ENCODE measurements at regions not wholly inside any gene's neighbourhood (a gene's known extent, or its start where the extent isn't known, plus 50 kb on each side); places are given as distances from the start of the nearest gene placed in this dataset.

- no peak overlapping the region for H3K4me3 Mint-ChIP-seq
- no peak overlapping the region for H3K27ac Mint-ChIP-seq
- H3K4me1 Mint-ChIP-seq (ENCODE audit: low read depth), result peaks cover 21% of the 10 kb centered on the region
- no peaks in the 10 kb centered on the region for H3K36me3 Mint-ChIP-seq
- peaks cover 2% of the 10 kb centered on the region for H3K27me3 Mint-ChIP-seq
- no peaks in the 10 kb centered on the region for H3K9me3 Mint-ChIP-seq (ENCODE audit: low read depth)
Observed at GRCh38 chr9:105881021-105881420, 186.7 kb downstream of the TMEM38B start.

- H3K36me3 Mint-ChIP-seq, result no peaks in the 10 kb centered on the region
- peaks cover 2% of the 10 kb centered on the region for H3K27me3 Mint-ChIP-seq
- no peak overlapping the region for H3K27ac Mint-ChIP-seq
- H3K4me3 Mint-ChIP-seq, result no peak overlapping the region
- H3K4me1 Mint-ChIP-seq (ENCODE audit: low read depth), result peaks cover 15% of the 10 kb centered on the region
- H3K9me3 Mint-ChIP-seq (ENCODE audit: low read depth), result no peaks in the 10 kb centered on the region
Observed at GRCh38 chr9:105881654-105882349, 187.5 kb downstream of the TMEM38B start.

- Mint-ChIP-seq H3K27ac (no peak overlapping the region), H3K4me1 (ENCODE audit: low read depth) (peaks cover 13% of the 10 kb centered on the region), H3K36me3 (no peaks in the 10 kb centered on the region), H3K9me3 (ENCODE audit: low read depth) (no peaks in the 10 kb centered on the region), H3K27me3 (peaks cover 2% of the 10 kb centered on the region), H3K4me3 (no peak overlapping the region)
Observed at GRCh38 chr9:105883847-105884246, 189.5 kb downstream of the TMEM38B start.

DNA sequence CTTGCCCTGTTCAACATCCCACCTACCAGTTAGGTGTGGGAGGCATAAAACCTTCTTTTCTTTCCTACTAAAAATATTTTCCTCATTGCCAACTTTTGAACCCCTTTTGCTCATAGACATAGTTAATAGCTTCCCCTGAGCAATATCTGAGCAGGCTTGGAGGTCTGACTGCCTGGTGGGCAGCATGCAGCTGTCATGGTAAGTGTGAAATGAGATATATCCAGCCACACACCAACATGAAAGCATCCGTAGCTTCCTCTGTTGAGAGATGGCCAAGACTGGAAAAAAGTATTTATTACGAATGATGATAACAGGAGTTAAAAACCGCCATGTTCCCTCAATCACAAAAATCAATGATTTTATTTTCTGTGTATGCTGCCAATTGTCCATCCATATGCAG is 190.1 kb downstream of the TMEM38B start:
- no peaks in the 10 kb centered on the region for H3K36me3 Mint-ChIP-seq
- H3K4me3 Mint-ChIP-seq, result no peak overlapping the region
- peaks cover 13% of the 10 kb centered on the region for H3K4me1 Mint-ChIP-seq (ENCODE audit: low read depth)
- no peaks in the 10 kb centered on the region for H3K9me3 Mint-ChIP-seq (ENCODE audit: low read depth)
- H3K27me3 Mint-ChIP-seq, result peaks cover 2% of the 10 kb centered on the region
- H3K27ac Mint-ChIP-seq, result no peak overlapping the region

DNA sequence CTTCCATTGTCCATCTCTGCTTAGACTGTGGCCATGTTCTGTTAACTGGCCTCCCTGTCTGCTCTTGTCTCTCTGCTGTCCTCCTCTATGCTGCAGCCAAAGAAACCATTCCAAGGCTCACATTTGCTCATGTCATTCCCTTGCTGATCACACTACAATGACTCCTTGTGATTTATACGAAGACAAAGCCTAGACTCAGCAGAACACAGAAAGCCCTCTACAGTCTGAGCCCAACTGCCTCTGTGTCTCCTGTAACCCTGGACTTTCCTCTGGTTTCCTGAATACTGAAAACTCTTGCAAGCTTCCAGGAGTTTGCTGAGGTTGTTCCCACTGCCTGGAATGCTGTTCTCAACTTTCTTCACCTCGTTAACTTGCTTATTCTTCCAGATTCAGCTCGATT is 191.8 kb downstream of the TMEM38B start:
- Mint-ChIP-seq H3K27ac (no peak overlapping the region), H3K27me3 (peaks cover 2% of the 10 kb centered on the region), H3K9me3 (ENCODE audit: low read depth) (no peaks in the 10 kb centered on the region), H3K36me3 (no peaks in the 10 kb centered on the region), H3K4me1 (ENCODE audit: low read depth) (peaks cover 13% of the 10 kb centered on the region), H3K4me3 (no peak overlapping the region)

GRCh38 chr9:105887679-105888078 is 193.3 kb downstream of the TMEM38B start:
- Mint-ChIP-seq H3K4me3 (no peak overlapping the region), H3K4me1 (ENCODE audit: low read depth) (peaks cover 13% of the 10 kb centered on the region)

DNA sequence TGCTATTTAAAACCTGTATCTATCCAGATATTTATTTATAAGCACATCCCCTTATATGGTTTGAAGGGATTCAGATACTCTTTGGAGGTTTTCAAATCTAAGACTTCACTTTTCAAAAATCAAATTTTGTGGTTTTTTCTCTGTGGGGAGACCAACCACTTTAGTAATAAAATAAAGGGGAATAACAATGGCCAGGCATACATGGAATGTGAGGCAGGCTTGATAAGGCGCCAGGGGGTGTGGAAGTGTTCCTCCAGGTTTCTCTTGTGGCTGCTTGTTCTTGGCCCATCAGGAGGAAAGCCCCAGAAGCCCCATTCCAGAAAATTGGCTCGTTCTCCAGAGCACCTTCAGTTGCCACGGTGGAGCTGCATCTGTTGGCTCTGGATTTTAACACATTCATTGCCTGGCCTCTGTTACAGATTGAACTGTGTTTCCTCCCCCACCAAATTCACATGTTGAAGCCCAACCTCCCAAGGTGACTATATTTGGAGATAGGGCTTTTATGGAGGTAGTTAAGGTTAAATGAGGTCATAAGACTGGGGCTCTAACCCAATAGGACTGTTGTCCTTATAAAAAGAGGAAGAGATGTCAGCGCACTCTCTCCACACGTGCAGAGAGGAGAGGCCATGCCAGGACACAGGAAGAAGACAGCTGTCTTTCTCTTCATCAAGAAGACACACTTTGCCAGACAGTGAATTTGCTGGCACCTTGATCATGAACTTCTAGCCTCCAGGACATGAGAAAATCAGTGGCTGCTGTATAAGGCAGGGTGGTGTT is 195.9 kb downstream of the TMEM38B start:
- Mint-ChIP-seq H3K4me1 (ENCODE audit: low read depth) (no peaks in the 10 kb centered on the region), H3K27me3 (no peaks in the 10 kb centered on the region), H3K27ac (no peak overlapping the region), H3K9me3 (ENCODE audit: low read depth) (no peaks in the 10 kb centered on the region), H3K4me3 (no peak overlapping the region), H3K36me3 (no peaks in the 10 kb centered on the region)

More at GRCh38 chr9:105887679-105888078, 193.3 kb downstream of the TMEM38B start:
- Mint-ChIP-seq H3K27ac (no peak overlapping the region), H3K27me3 (peaks cover 2% of the 10 kb centered on the region), H3K36me3 (no peaks in the 10 kb centered on the region), H3K9me3 (ENCODE audit: low read depth) (no peaks in the 10 kb centered on the region)

DNA sequence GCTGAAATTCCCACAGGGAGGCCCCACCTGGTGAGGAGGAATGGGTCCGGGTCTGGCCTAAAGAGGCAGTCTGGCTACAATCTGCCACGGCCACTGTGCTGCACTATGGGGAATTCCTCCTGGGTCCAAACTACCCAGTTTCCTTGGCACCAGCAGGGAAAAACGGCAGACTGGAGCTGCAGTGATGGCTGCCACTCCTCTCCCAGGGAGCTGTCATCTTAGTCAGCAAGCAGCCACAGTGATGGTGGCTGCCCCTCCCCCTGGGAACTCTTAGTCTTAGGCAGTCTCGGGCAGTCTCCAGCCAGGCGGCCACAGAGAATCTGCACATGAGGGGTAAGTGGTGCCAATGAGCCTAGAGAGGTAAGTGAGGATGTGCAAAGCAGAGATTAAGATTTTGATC is 205.8 kb downstream of the TMEM38B start:
- H3K9me3 Mint-ChIP-seq (ENCODE audit: low read depth), result no peaks in the 10 kb centered on the region
- no peaks in the 10 kb centered on the region for H3K36me3 Mint-ChIP-seq
- peaks cover 3% of the 10 kb centered on the region for H3K27me3 Mint-ChIP-seq
- no peak overlapping the region for H3K27ac Mint-ChIP-seq
- no peaks in the 10 kb centered on the region for H3K4me1 Mint-ChIP-seq (ENCODE audit: low read depth)
- H3K4me3 Mint-ChIP-seq, result no peak overlapping the region

DNA sequence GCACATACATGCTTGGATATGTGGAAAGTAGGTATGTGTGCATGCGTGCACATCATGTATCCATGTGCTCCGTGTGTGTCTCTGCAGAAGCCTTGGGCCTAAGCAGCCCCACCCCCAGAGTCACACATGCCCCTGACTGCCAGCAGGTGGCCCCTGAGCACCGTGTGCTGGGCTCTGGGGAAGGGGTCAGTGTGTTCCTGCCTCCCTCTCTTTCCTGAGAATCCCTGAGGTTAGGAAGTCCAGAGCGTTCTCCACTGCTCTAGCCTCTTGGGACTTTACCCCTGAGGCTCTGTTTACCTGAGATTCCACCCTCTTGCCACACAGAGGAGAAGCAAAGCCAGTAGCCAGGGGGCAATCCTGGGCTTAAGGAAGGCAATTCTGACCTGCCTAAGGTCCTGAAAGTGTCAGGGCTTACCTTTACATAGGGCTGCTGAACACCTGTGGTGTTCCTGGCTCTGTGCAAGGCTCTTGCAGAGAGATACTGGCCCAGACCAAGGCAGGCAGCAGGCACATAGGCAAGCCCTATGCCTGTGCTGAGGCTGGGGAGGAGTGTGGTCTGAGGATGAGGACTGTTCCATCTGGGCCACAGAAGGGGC is 207.3 kb downstream of the TMEM38B start:
- Mint-ChIP-seq H3K27ac (no peak overlapping the region), H3K9me3 (ENCODE audit: low read depth) (no peaks in the 10 kb centered on the region), H3K27me3 (peaks cover 3% of the 10 kb centered on the region), H3K4me3 (no peak overlapping the region), H3K4me1 (ENCODE audit: low read depth) (no peaks in the 10 kb centered on the region), H3K36me3 (no peaks in the 10 kb centered on the region)

DNA sequence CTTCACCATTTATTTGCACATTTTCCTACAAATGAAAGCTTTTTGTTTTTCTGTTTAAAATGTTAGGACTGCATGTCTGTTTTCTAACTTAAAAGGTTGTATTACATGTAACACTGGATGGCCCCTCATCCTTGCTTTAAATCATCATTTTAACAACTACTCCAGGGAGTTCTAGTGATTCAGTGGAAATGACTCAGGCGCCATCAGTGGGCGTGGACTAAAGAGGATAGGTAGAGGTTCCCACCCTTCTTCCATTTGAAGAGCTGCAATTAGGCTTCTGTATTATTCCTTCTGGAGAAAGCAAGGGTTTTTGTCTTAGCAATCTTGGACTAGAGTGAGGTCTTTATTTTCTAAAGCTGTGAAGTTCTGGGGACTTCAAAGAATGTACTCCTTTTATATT is 213.7 kb downstream of the TMEM38B start:
- Mint-ChIP-seq H3K9me3 (ENCODE audit: low read depth) (no peaks in the 10 kb centered on the region), H3K27me3 (no peaks in the 10 kb centered on the region), H3K4me3 (no peak overlapping the region), H3K36me3 (no peaks in the 10 kb centered on the region), H3K27ac (no peak overlapping the region), H3K4me1 (ENCODE audit: low read depth) (no peaks in the 10 kb centered on the region)

DNA sequence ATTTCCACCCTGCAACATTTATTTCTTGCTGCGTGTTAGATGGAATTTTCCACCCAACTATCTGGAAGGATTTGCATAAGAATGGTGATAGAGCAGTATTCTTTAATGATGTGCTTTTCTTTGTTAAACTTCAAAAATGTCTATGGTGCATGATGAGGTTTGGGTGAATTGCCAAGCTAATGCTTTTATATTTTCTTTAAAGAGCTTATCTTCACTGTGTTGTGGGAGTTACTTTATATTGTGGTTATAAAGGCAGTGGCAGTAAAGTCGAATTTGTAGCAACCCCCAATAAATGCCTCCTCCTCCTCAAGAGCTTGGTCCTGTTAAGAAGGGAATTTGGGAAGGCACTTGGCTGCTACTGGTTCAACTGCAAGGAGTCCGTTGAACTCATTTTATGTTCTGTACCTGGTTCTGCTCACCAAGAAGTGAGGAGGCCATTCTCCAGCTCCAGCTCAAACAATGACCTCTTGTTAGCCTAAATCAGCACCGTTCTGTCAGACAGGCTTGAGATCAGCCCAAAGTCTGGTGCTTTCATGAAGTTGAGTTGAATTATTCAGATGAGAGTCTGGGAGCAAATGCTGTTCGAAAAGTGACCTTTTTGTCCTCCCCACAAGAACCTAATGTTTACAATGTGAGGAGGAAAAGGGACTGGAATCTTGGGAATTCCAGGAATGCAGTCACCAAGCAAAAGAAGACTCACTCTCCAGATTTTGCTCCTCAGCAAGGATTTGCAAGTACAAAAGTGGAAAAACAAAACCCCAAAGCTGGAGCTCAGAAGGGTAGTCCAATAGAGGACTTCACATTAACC is 217.0 kb downstream of the TMEM38B start:
- no peak overlapping the region for H3K4me3 Mint-ChIP-seq
- H3K27me3 Mint-ChIP-seq, result no peaks in the 10 kb centered on the region
- H3K36me3 Mint-ChIP-seq, result no peaks in the 10 kb centered on the region
- H3K9me3 Mint-ChIP-seq (ENCODE audit: low read depth), result no peaks in the 10 kb centered on the region
- no peaks in the 10 kb centered on the region for H3K4me1 Mint-ChIP-seq (ENCODE audit: low read depth)
- H3K27ac Mint-ChIP-seq, result no peak overlapping the region

DNA sequence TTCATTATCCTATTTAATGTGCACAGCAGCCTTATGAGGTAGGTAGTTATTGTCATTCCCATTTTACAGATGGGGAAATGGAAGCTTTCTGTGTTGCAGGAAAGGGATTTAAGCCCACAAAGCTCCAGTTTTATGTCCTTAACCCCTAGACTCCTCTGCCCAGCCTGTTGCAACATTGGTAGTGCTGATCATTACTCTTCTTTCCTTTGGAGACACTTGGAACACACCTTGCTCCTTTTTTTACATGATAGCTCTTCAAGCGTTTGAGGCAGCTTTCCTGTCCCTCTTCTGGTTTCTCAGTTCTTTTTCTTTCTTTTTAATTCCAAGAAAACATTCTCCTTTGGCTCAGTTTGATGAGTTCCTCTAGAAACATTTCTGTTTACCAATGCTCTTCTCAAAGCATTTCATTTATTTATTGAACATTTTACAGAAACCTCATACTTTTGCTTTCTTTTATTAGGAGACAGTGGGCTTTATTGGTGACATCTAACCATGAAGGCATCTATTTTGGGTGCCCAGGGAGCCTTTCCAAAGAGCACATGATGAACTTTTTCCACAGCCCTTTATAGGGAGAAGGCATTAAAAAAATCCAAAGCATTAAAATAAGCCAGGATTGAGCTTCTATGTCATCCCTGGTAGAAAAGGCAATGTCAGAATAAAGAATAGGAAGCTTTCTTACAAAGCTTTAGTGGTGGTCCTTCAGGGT is 218.0 kb downstream of the TMEM38B start:
- Mint-ChIP-seq H3K4me3 (no peak overlapping the region), H3K4me1 (ENCODE audit: low read depth) (no peaks in the 10 kb centered on the region), H3K27ac (no peak overlapping the region), H3K27me3 (no peaks in the 10 kb centered on the region), H3K36me3 (no peaks in the 10 kb centered on the region), H3K9me3 (ENCODE audit: low read depth) (no peaks in the 10 kb centered on the region)

- no peaks in the 10 kb centered on the region for H3K9me3 Mint-ChIP-seq (ENCODE audit: low read depth)
- H3K4me3 Mint-ChIP-seq, result no peak overlapping the region
- H3K27me3 Mint-ChIP-seq, result no peaks in the 10 kb centered on the region
- H3K27ac Mint-ChIP-seq, result no peak overlapping the region
- no peaks in the 10 kb centered on the region for H3K36me3 Mint-ChIP-seq
- H3K4me1 Mint-ChIP-seq (ENCODE audit: low read depth), result no peaks in the 10 kb centered on the region
Observed at GRCh38 chr9:105912863-105913516, 218.6 kb downstream of the TMEM38B start.

Measured in activated naive CD8-positive, alpha-beta T cell (primary cell).